Common myeloid progenitor, CD34-positive (primary cell): ENCODE measurements at regions not wholly inside any gene's neighbourhood (a gene's known extent, or its start where the extent isn't known, plus 50 kb on each side); places are given as distances from the start of the nearest gene placed in this dataset.
"Not testable (repeated sequence)": the region's sequence is repeated elsewhere in the genome, so short reads cannot be mapped to it uniquely, and the experiment has no call there.

Experiments
- CTCF ChIA-PET: fragments of 350-600 bp; sonication (Branson Sonifier 250); formaldehyde crosslinking; loops from one replicate; lab custom pipeline; 2021; ENCODE audit warnings: antibody characterized with exemption; lab: Charles Lee
- POLR2A ChIA-PET: fragments of 350-600 bp; sonication (Branson Sonifier 250); formaldehyde crosslinking; loops from one replicate; lab custom pipeline; 2021; ENCODE audit warnings: antibody characterized with exemption; lab: Charles Lee
- DNase-seq, 3 donors: peaks; one replicate each; pipeline versions ENCODE4 v3.0.0 to v3.0.0-alpha.2; 2013
- H3K27ac ChIP-seq, 2 experiments: 1 replicate in 1 of 2; 2 replicates in 1 of 2; pipeline ENCODE4 v1.7.0; 2013; ENCODE audit warnings: inconsistent platforms in 2 of 2, low read length in 2 of 2, mild to moderate bottlenecking in 2 of 2, low read depth in 1 of 2, moderate library complexity in 1 of 2; ENCODE audit not compliant: severe bottlenecking in 2 of 2, insufficient read depth in 1 of 2, poor library complexity in 1 of 2
- H3K27me3 ChIP-seq, 5 experiments: replicated peaks in 2 of 5; 1 replicate in 3 of 5; 2 replicates in 2 of 5; pipeline versions ENCODE4 v1.6.1 to v1.7.0; 2013; ENCODE audit warnings: low read length in 4 of 5, mild to moderate bottlenecking in 2 of 5, moderate library complexity in 2 of 5, inconsistent platforms in 1 of 5; ENCODE audit not compliant: insufficient read depth in 5 of 5, control insufficient read depth in 4 of 5
- H3K36me3 ChIP-seq, 4 experiments: 1 replicate in 2 of 4; 2 replicates in 2 of 4; pipeline versions ENCODE4 v1.6.1 to v1.7.0; 2013; ENCODE audit warnings: low read length in 3 of 4, control low read depth in 1 of 4, mild to moderate bottlenecking in 1 of 4; ENCODE audit not compliant: control insufficient read depth in 4 of 4, insufficient read depth in 4 of 4
- H3K4me1 ChIP-seq, 4 experiments: 1 replicate in 3 of 4; 2 replicates in 1 of 4; pipeline versions ENCODE4 v1.6.1 to v1.7.1; 2013; ENCODE audit warnings: low read length in 3 of 4, mild to moderate bottlenecking in 3 of 4, control low read depth in 1 of 4, inconsistent platforms in 1 of 4, moderate library complexity in 1 of 4; ENCODE audit not compliant: control insufficient read depth in 4 of 4, insufficient read depth in 4 of 4; ENCODE audit errors: control extremely low read depth in 1 of 4
- H3K4me3 ChIP-seq, 7 experiments: 1 replicate in 4 of 7; 2 replicates in 3 of 7; pipeline versions ENCODE4 v1.5.1 to v1.7.0; 2013; ENCODE audit warnings: mild to moderate bottlenecking in 7 of 7, low read length in 6 of 7, moderate library complexity in 6 of 7, inconsistent platforms in 2 of 7, low read depth in 2 of 7, control low read depth in 1 of 7; ENCODE audit not compliant: insufficient read depth in 4 of 7, control insufficient read depth in 1 of 7; ENCODE audit errors: extremely low read depth in 1 of 7
- H3K9me3 ChIP-seq, 5 experiments: 1 replicate in 4 of 5; 2 replicates in 1 of 5; pipeline versions ENCODE4 v1.6.1 to v1.7.1; 2013; ENCODE audit warnings: low read length in 4 of 5, mild to moderate bottlenecking in 2 of 5, inconsistent platforms in 1 of 5, low read depth in 1 of 5, moderate library complexity in 1 of 5; ENCODE audit not compliant: control insufficient read depth in 4 of 5, insufficient read depth in 2 of 5; ENCODE audit errors: control extremely low read depth in 1 of 5
- WGBS: methylation state at CpG from one replicate; pipeline ENCODE4 v1.1.5; 2013; ENCODE audit not compliant: insufficient coverage; 5-methylcytosine and 5-hydroxymethylcytosine counted together

DNA sequence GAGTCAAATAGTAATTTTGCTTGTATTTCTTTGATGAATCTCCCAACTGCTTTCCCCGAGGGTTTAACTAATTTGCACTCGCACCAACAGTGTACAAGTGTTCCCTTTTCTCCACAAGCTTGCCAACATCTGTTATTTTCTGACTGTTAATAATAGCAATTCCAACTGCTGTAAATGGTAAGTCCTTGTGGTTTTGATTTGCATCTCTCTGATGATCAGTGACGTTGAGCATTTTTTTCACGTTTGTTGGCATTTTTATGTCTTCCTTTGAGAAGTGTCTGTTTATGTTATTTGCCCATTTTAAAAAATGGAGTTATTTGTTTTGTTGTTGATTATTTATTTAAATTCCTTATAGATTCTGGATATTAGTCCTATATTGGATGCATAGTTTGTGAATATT, 399.8 kb upstream of the MAN1A1 start:
- H3K9me3 ChIP-seq, result peaks cover 0 to 9% (median 3%) of the 10 kb centered on the region in 5 experiments
- 80% methylated on average over 1 of the region's 4 CpGs for WGBS
- CTCF ChIA-PET, result no interaction called here
- H3K27me3 ChIP-seq, result no peaks in the 10 kb centered on the region
- POLR2A ChIA-PET, result no interaction called here
- no peak overlapping the region for H3K4me3 ChIP-seq
- no peak overlapping the region for H3K27ac ChIP-seq
- H3K4me1 ChIP-seq, result peaks cover 0 to 7% (median 6%) of the 10 kb centered on the region in 4 experiments
- peak in 1 of 3 donors; percentile 33 for DNase-seq
- H3K36me3 ChIP-seq, result no peaks in the 10 kb centered on the region

DNA sequence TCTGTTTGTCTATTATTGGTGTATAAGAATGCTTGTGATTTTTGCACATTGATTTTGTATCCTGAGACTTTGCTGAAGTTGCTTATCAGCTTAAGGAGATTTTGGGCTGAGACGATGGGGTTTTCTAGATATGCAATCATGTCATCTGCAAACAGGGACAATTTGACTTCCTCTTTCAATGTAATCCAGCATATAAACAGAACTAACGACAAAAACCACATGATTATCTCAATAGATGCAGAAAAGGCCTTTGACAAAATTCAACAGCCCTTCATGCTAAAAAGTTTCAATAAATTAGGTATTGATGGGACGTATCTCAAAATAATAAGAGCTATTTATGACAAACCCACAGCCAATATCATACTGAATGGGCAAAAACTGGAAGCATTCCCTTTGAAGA, 399.0 kb upstream of the MAN1A1 start:
- H3K36me3 ChIP-seq, POLR2A ChIA-PET, H3K9me3 ChIP-seq, H3K27me3 ChIP-seq, H3K4me3 ChIP-seq, H3K4me1 ChIP-seq, H3K27ac ChIP-seq, CTCF ChIA-PET: not testable (repeated sequence)
- peak in 2 of 3 donors; percentile 34 to 54 for DNase-seq
- WGBS, result no CpG with 5 or more reads among the region's 3 CpGs

- 0% methylated on average over 5 of the region's 6 CpGs for WGBS
- no peaks in the 10 kb centered on the region for H3K27me3 ChIP-seq
- ChIA-PET POLR2A (no interaction called here), CTCF (interaction anchor here (0.6 to 1.8 kb wide), 16 partner anchors 8 to 1083 kb away, joined by 3 to 7 read pairs (median 3); no protein-coding TSS in a partner anchor)
- peaks cover 0 to 15% (median under 1%) of the 10 kb centered on the region in 4 experiments for H3K4me1 ChIP-seq
- H3K27ac ChIP-seq, result no peak overlapping the region
- H3K36me3 ChIP-seq, result no peaks in the 10 kb centered on the region
- H3K4me3 ChIP-seq, result peak overlapping the region in 1 of 7 experiments; percentile 54
- no peaks in the 10 kb centered on the region for H3K9me3 ChIP-seq
- peak; percentile 67 to 86 (median 81) for DNase-seq
Observed at GRCh38 chr6:119742188-119742803, 392.7 kb upstream of the MAN1A1 start.

- Histone ChIP-seq H3K4me3 (no peak overlapping the region), H3K4me1 (peaks cover 0 to 22% (median 2%) of the 10 kb centered on the region in 4 experiments), H3K9me3 (no peaks in the 10 kb centered on the region), H3K27ac (no peak overlapping the region), H3K36me3 (no peaks in the 10 kb centered on the region), H3K27me3 (no peaks in the 10 kb centered on the region)
- ChIA-PET CTCF (interaction anchor here (0.7 to 2.1 kb wide), 3 partner anchors 12 to 389 kb away, joined by 3 to 8 read pairs (median 7); no protein-coding TSS in a partner anchor), POLR2A (no interaction called here)
- no peak for DNase-seq
- 93% methylated on average over 2 of the region's 4 CpGs for WGBS
Observed at GRCh38 chr6:119739769-119740168, 390.2 kb upstream of the MAN1A1 start.

- ChIA-PET CTCF (interaction anchor here (0.8 to 2.1 kb wide), 3 partner anchors 240 to 404 kb away, joined by 3 to 8 read pairs (median 7); no protein-coding TSS in a partner anchor), POLR2A (no interaction called here)
- no CpG with 5 or more reads among the region's 1 CpG for WGBS
- Histone ChIP-seq H3K9me3 (no peaks in the 10 kb centered on the region), H3K4me3 (no peak overlapping the region), H3K4me1 (peaks cover 0 to 22% (median 2%) of the 10 kb centered on the region in 4 experiments), H3K36me3 (no peaks in the 10 kb centered on the region), H3K27me3 (no peaks in the 10 kb centered on the region), H3K27ac (no peak overlapping the region)
- DNase-seq, result no peak
Observed at GRCh38 chr6:119738425-119738824, 388.9 kb upstream of the MAN1A1 start.

- H3K9me3 ChIP-seq, result no peaks in the 10 kb centered on the region
- H3K4me3 ChIP-seq, result no peak overlapping the region
- 64% methylated on average over 3 of the region's 4 CpGs for WGBS
- H3K27ac ChIP-seq, result no peak overlapping the region
- H3K36me3 ChIP-seq, result no peaks in the 10 kb centered on the region
- POLR2A ChIA-PET, result interaction anchor here (0.8 kb wide), 1 partner anchor 11 kb away, joined by 3 read pairs; no protein-coding TSS in a partner anchor
- no peaks in the 10 kb centered on the region for H3K27me3 ChIP-seq
- DNase-seq, result no peak
- CTCF ChIA-PET, result interaction anchor here (1.2 kb wide), 1 partner anchor 403 kb away, joined by 6 read pairs; no protein-coding TSS in a partner anchor
- peaks cover 0 to 14% (median 2%) of the 10 kb centered on the region in 4 experiments for H3K4me1 ChIP-seq
Observed at GRCh38 chr6:119736296-119737021, 386.9 kb upstream of the MAN1A1 start.

- Histone ChIP-seq H3K27me3 (no peaks in the 10 kb centered on the region), H3K27ac (no peak overlapping the region), H3K9me3 (no peaks in the 10 kb centered on the region), H3K4me1 (peaks cover 0 to 14% (median 2%) of the 10 kb centered on the region in 4 experiments), H3K36me3 (no peaks in the 10 kb centered on the region), H3K4me3 (no peak overlapping the region)
- POLR2A ChIA-PET, result no interaction called here
- DNase-seq, result no peak
- CTCF ChIA-PET, result no interaction called here
- 100% methylated on average over 4 of the region's 4 CpGs for WGBS
Observed at GRCh38 chr6:119735530-119735929, 386.0 kb upstream of the MAN1A1 start.
